ENCODE measurements at regions not wholly inside any gene's neighbourhood (a gene's known extent, or its start where the extent isn't known, plus 50 kb on each side); places are given as distances from the start of the nearest gene placed in this dataset.

DNA sequence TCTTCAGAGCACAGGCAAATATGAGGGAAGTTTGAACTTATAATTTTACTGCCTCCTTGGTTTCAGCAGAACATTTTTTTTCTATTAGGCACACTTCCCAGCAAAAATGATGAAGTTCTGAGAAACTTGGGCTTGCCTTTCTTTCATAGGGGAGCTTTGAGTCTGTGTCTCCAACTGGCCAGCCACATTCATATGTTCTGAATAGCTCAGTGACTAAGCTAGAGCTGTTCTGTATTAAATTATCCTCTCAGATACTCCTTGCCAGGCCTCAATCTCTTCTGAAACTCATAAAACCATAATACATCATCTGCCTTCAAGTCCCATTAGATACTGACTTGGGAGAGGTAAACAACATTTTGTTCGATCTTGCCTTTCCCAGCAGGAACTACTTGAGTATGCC lies 476.5 kb downstream of the GPAM start:
- no peak for DNase-seq (ENCODE audit: low read depth in 1 of 2, low spot score in 1 of 2)

DNA sequence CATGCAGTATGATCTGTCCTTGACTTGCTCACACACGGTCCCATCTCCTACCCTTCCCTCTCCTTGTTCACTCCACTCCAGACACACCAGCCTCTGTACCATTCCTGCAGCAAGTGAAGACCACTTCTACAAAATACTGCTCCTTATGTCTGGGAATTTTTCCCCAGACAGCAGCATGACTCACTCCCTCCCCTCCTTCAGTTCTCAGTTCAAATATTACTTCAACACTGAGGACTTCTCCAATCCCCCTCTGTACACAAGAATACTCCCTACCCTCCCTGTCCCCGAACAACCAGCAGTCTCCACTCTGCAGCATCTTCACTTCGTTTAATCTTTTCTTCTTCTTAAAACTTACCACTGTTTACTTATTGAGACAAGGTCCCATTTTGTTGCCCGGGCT lies 474.0 kb downstream of the GPAM start:
- no peak for DNase-seq (ENCODE audit: low read depth in 1 of 2, low spot score in 1 of 2)

DNA sequence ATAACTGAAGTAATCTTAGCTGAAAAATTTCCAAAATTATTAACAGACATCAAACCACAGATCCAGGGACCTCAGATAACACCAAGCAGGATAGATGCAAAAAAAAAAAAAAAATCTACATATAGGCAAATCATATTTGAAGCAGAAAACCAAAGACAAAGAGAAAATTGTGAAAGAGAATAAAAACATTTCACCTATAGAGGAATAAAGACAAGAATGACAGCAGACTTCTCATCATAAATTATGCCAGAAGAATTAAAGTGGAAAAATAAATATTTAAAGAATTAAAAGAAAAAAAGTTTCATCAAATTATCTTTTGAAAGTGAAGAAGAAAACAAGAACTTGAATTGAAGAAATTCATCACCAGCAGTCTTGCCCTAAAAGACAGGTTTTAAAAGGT lies 467.5 kb downstream of the GPAM start:
- no peak for DNase-seq (ENCODE audit: low read depth in 1 of 2, low spot score in 1 of 2)

DNA sequence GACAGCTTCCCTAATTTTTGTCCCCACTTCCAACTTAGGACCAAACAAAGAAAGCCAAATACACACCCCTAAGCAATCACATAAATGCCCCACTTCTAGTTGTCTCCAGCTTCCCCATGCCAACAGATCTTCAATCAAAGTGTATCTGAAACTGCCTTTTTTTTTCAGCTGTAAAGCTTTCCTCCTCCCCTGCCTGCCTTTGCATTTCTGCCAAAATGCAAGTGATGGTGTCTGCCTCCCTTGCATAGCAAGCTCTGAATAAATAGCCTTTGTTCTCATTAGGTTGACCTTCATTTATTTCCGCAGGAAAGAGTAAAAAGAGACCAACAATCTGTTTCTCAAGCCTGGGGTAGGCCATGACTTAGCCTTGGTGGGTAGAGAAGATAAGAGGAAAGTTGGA lies 459.4 kb downstream of the GPAM start:
- DNase-seq (ENCODE audit: low read depth in 1 of 2, low spot score in 1 of 2), result no peak

DNA sequence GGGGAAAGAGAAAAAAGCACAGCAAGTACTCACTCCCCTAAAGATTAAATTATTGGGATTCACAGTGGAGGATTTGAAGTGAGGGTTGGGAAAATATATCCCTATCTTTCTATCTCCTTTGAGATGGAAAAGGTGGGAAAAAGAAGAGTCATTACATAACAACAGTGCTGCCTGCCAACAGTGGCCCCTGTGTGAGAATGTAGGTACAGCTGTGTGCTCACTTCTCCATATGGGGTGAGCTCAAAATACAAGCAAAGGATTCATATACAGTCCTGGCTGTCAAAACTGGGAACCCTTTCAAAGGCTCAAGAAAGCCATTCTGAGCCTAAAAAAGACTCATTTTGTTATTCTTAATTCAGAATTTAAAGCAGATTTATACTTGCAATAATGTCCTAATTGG lies 458.5 kb downstream of the GPAM start:
- DNase-seq (ENCODE audit: low read depth in 1 of 2, low spot score in 1 of 2), result no peak

DNA sequence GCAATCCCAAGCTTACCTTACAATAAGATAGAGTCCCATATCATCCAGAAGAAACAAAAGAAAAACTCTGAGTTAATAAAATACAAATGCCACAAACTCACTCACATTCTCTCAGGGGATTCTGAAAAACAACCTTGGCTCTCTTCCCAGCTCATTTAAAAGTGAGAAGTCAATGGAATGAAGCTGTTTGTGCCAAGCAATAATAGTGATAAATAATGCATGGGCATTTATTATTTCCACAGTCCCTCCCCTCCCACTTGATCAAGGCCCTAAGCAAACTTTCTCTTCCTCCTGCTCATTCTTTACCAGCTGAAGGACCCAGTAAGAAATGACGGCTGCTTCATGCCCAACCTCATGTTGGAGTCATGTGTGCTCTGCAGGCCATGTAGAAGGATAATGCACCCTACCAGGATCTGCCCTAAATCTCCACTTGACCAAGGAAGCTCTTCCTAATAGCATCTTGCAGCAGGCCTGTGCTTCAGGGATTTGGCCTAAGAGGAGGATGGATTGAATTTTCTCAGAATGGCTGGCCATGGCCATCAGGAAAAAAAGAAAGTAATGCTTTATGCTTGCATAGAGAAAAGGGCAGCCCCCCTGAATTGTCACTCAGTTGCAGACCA lies 451.3 kb downstream of the GPAM start:
- no peak for DNase-seq (ENCODE audit: low read depth in 1 of 2, low spot score in 1 of 2)

DNA sequence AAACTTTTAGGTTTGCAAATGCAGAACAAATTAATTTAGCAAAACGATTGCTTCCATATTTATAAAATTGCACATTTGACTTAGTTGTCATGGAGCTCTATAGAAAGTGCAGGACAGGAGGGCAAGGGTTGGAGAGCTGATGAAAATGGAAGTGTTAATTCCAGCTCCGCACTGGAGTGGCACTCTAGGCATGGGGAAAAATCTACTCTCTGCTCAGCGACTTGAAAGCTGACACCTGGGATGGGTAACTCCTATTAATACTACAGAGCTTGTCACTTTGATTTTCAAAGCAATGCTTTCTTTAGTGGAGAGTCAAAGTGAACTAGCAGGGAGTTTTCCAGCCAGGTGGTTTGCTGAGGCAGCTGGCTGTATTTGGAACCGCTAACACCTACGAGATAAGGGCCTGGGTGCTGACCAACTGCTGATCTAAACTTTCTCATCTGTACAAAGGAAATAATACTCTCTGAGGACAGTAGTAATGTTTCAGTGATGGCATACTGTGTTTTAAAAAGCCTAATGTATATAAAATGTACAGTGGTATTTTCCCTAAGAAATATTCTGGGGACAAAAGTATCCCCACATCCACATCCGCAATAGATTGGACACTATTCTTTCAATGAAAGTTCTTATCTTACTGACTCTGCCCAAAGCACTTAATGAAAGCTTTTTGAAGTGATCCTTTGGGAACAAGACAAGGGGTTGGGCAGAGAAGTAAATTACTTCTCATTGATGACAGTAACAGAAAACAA lies 444.3 kb downstream of the GPAM start:
- no peak for DNase-seq (ENCODE audit: low read depth in 1 of 2, low spot score in 1 of 2)

DNA sequence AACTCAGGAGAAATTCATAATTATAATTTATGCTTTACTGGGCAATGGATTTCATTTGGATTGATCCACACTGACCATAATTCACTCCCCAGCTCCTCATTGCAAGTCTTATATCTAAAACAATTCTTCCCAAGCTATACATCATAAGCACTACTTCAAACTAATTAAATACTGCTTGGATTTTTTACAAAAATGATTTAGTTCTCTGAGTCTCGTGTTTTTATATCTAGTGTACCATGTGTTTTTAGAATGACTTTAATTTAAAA lies 443.8 kb downstream of the GPAM start:
- no peak for DNase-seq (ENCODE audit: low read depth in 1 of 2, low spot score in 1 of 2)

DNA sequence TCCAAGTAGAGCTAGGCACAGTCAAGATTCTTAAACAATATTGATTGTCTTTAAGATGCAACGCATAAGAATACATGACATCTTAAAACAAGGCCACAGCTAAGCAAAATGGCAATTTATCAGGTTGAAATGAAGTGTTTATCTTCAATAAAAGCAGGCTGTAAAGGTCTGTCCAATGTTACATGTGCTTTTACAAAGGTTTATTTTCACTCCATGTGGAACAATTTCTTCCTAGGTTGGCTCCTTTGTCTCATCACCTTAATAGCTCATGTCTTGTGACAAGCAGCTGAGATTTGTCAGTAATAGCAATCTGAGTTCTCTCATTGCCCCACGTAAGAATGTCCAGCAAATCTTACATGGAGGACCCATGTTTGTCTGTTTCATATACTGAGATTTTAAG lies 437.6 kb downstream of the GPAM start:
- DNase-seq (ENCODE audit: low read depth in 1 of 2, low spot score in 1 of 2), result no peak

DNA sequence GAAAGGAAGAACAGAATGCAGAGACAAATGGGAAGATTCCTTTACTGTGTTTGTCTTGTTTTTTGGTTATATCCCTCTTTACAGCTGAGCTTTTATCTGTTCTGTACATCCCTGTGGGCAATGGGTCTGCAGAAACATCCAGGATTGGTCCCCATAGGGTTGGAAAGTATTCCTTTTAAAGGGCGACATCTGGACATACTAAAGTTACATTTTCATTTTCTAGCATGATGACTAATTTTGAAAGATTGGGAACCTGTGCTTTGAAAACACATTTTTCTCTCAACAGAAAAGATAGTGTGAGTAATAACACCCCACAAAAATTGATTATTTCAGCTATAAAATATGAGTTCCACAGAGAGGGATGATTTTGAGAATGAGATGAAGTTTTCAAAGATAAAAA lies 435.8 kb downstream of the GPAM start:
- no peak for DNase-seq (ENCODE audit: low read depth in 1 of 2, low spot score in 1 of 2)

DNA sequence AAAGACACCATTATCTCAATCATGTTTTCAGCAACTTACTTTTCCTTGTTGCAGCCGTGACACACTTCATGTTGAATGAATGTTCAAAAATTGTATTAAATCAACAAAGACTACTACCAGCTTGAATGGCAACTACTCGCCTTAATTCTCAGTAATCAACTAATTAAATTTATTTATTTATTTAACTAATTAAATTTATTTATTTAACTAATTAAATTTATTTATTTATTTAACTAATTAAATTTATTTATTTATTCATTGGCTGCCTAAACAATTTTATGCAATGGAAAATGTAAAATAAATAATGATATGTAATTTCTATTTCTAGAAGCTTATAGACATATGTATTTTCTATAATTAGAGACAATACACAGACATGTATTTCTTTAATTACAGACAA lies 435.4 kb downstream of the GPAM start:
- DNase-seq (ENCODE audit: low read depth in 1 of 2, low spot score in 1 of 2), result no peak

DNA sequence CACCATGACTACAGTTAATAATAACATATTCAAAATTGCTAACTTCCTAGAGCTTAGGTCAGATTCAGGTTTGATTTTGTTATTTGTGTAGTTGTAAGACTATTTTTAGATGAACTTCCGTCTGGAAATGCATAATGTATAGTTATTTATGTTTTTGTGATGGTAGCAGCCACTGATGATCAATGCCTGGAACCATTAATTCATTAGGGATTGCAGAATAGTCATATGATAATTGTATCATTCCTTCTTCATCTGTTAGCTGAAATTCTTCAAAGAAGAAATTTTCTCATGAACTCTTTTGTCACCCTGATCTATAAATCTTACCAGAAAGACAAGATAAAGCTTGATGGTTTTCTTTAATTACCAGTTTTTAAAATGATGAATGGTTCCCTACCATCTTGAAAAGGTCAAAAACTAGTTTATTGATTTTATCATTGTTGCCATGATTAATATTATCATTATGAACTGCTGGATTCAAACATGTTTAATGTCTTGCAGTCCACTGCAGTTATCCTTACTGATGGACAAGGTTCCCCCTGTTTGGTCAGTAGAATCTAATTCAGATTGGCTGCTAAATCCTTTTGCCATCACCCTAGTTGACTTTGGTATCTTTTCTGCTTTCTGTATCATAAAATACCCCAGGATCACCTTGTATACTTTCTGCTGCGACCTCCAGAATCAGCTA lies 433.3 kb downstream of the GPAM start:
- no peak for DNase-seq (ENCODE audit: low read depth in 1 of 2, low spot score in 1 of 2)

DNA sequence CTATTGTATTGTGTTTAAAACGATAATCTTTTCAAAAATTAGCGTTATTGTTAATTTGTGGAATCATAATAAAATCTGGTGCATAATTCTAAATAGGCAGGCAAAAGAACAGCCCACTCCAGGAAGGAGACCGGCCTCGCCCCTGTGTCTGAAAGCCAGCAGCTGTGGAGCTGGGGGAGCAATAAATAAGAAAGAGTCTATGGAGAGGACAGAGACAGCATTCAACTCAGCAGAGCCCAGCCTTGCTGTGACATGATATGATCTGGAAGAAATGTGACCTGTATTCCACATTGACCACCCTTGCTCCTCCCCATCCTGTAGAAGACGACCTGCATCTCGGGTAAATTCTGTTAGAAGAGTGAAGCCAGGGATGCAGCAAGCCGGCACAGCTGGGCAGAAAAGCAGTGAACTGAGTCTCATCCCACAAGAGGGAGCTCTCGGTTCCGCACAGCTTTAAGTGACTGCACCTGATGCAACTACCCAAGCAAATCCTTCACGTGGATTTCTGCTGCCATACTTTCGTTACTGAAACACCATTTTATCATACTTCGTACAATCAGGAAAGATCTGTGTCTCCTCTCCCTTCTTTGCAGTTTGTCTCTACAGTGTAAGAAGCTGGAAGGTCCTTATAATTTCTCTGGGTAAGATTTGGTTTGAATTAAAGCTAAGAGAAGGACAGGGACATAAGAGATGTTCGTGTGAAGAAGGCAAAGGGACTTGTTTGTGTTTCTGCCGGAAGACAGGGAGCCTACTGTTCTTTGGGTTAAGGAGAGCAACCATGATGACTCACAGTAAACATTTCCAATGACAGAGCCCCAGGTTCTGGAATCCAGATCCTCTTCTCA lies 427.1 kb downstream of the GPAM start:
- no peak for DNase-seq (ENCODE audit: low read depth in 1 of 2, low spot score in 1 of 2)

DNA sequence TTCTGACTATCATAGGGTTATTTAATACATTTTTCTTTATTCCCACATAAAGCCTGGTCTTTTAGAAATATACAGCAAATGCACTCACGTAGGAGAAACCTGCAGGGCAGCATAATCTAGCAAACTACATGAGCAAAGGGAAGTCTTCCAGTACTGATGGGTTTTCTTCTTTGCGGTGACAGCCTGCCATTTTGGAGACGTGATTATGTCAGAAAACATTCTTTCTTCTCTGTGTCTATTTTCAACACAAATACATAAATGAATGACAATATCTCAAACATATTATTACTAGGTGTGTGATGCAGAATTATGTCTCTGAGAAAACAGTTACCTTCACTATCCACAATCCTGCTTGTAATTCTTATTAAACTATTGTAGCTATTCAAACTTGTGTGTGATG lies 425.0 kb downstream of the GPAM start:
- DNase-seq (ENCODE audit: low read depth in 1 of 2, low spot score in 1 of 2), result no peak

DNA sequence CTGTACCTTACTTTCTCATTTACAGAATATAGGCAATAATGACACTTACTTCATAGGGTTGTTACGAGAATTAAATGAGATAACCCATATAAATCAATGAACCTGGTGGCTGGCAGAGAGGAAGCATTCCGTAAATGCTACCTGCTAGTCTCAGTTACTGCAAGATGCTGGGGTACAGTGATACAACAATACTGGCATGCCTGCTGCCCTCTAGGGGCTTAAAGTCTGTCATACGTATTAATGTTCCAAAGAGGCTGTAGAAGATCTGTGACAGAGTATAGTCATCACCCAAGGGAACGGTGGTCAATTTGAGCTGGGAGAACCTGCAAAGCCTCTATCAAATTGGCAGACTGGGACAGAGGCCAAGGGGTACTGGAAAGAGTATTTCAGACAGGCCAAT lies 421.5 kb downstream of the GPAM start:
- DNase-seq (ENCODE audit: low read depth in 1 of 2, low spot score in 1 of 2), result no peak

DNA sequence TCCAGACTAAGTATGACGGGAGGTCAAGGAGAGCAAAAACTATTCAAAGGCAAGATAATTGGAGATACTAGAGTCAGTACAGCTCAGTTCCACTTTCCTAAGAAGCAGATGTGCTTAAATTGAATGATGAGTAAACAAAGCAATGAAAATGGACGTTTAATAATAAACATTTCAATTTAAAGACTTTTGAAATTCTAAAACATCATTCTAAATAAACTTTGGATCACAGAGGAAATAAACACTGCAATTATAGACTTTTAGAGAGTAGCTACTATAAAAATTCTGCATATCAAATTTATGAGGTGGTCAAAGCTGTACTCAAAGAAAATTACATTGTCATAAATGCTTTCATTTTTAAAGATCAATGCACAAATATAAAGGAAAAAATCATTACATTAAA lies 418.3 kb downstream of the GPAM start:
- no peak for DNase-seq (ENCODE audit: low read depth in 1 of 2, low spot score in 1 of 2)

DNA sequence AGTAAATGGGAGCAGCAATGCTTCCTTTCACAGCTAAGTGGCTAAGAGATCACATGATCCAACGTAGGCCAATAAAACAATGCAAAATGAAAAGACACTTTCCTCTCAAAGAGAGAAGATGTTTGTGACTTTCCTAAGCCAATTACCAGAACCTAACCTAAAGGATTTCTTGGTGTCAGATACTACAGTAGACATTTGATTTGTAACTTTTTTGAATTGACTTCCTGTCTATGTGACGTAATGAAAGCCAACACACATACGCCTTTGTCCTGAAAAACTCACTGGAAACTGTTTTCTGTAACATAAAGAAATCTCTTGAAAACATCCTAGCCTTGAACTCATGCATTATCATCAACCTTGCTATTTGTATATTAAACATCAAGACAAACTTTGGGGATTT lies 417.1 kb downstream of the GPAM start:
- no peak for DNase-seq (ENCODE audit: low read depth in 1 of 2, low spot score in 1 of 2)

DNA sequence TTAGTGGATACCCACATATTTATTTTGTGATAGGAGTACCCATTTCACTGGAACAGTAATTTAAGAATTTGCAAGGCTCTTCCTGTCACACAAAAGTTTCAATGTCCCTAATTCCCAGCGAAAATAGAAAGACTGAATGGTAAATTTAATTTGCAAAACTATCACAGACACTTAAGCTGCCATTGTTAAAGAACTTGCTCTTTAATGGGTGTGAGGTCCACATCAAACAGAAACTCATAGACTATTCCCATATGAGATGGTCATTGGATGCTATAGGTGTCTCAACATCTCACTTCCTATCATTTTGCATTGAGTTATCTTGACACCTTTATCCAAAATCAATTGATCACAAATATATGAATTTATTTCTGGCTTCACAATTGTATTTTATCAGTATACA lies 415.9 kb downstream of the GPAM start:
- no peak for DNase-seq (ENCODE audit: low read depth in 1 of 2, low spot score in 1 of 2)

DNA sequence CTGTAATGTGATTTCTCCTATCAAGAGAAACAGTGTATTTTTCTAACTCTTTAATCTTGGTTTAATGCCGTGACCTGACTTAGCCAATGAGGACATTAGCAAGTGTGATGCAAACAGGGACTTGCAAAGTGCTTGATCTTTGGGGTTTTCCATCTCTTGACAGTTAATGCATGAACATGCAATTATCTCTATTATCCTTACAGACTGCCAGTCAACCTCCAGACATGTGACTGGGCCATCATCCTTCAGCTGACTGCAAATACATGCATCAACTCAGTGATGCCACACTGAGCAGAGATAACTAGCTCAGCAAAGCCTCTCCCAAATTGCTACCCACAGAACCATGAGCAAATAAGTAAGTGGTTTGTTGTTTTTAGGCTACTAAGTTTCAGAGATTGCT lies 409.6 kb downstream of the GPAM start:
- no peak for DNase-seq (ENCODE audit: low read depth in 1 of 2, low spot score in 1 of 2)

DNA sequence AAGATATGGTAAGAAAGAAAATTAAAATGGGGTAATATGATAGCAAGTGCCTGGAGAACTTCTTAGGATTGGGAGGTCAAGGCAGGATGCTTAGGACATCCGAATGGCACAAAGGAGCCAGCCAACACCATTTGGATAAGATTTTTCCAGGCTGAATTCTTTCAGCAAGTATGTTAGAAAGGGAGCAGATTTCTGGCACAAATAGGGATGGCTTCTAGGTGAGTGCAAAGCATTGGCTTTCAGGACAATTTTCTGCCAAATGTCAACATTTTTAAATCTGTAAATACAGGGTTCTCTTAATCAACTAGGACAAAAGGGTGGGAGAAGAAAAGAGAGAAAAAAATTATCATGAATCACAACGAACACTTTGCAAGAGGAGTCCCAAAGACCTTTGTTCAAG lies 409.1 kb downstream of the GPAM start:
- no peak for DNase-seq (ENCODE audit: low read depth in 1 of 2, low spot score in 1 of 2)

DNA sequence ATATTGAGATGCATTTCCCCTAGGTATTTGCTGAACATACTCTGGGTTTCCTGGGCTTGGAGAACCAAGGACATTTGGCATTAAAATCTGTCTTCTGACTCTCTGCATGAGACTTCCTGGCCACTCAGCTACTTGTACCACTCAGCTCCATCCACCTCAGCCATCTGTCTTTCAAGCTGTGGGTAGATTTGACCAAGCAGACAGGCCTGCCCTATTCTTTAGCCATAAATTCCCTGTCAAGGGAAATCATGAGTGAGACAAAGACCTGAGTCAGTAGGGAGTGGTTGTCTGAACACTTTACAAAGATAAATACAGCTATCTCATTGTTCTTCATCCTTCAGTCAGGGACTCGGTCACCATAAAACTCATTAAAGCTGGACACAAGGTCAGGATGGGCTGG lies 399.1 kb downstream of the GPAM start:
- no peak for DNase-seq (ENCODE audit: low read depth in 1 of 2, low spot score in 1 of 2)

DNA sequence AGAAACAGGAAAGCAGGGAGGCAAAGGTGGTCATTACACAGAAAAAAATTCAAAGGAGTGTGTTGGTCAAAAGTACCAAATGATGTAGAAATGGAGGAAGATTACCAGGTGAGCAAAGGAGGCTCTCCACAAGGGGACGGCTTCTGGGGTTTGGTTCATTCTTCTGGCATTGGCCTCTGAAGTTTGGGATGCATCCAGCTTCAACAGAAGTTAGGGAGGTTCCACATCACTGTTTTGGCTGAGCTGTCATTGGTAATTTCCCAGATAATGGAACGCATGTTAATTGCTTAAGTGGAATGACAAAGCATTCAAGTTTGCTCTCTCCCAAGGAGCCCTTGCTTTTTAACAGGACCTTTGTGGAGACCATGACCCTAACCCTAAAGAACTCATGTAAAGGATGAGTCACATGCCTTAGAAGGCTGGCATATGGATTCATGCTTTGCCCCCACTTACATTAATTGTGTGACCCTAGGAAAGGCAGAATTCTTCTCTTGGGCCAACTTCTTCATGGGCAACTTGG lies 398.6 kb downstream of the GPAM start:
- no peak for DNase-seq (ENCODE audit: low read depth in 1 of 2, low spot score in 1 of 2)
